Lower leg skin (tissue), 3 donors: ENCODE measurements at regions not wholly inside any gene's neighbourhood (a gene's known extent, or its start where the extent isn't known, plus 50 kb on each side); places are given as distances from the start of the nearest gene placed in this dataset.

Source experiments
- CTCF ChIP-seq, 3 donors: fragments of 450-650 bp; IDR thresholded peaks; one replicate each; pipeline ENCODE4 v1.5.1; 2016; ENCODE audit warnings: antibody characterized with exemption in 3 of 3, mild to moderate bottlenecking in 3 of 3, moderate library complexity in 2 of 3
- POLR2A ChIP-seq, 2 donors: fragments of 450-650 bp; IDR thresholded peaks; one replicate each; pipeline ENCODE4 v1.6.1; 2016 to 2017; ENCODE audit warnings: antibody characterized with exemption in 2 of 2, mild to moderate bottlenecking in 1 of 2, moderate library complexity in 1 of 2

- TF ChIP-seq CTCF (IDR thresholded peaks at IDR 0.05), result no peak
- TF ChIP-seq POLR2A (IDR thresholded peaks at IDR 0.05), result no peak
Measured at GRCh38 chr3:98711426-98711825, 51.7 kb upstream of the ST3GAL6 start.
